Activated T-helper 2 cell treated with anti-CD3 and anti-CD28 coated beads, Interferon-gamma antibody, Interleukin-2, Interleukin-4, amounts not matched to agents 10 μg/mL and 5 μg/mL and 100 μg/mL, durations not matched to agents 14 hours and 24 hours and 36 hours (primary cell): ENCODE measurements at regions not wholly inside any gene's neighbourhood (a gene's known extent, or its start where the extent isn't known, plus 50 kb on each side); places are given as distances from the start of the nearest gene placed in this dataset.

Experiments used
- DNase-seq: peaks from one replicate; pipeline ENCODE4 v3.0.0; 2021; ENCODE audit warnings: low spot score
- H3K27ac Mint-ChIP-seq: one replicate; pipeline ENCODE4 v1.8.0; 2021; ENCODE audit warnings: mixed read lengths
- H3K27me3 Mint-ChIP-seq: one replicate; pipeline ENCODE4 v1.8.0; 2021; ENCODE audit warnings: low read depth, mixed read lengths
- H3K36me3 Mint-ChIP-seq: one replicate; pipeline ENCODE4 v1.8.0; 2021; ENCODE audit warnings: low read depth, mixed read lengths
- H3K4me1 Mint-ChIP-seq: one replicate; pipeline ENCODE4 v1.8.0; 2021; ENCODE audit warnings: low read depth, mixed read lengths
- H3K4me3 Mint-ChIP-seq: one replicate; pipeline ENCODE4 v1.8.0; 2021; ENCODE audit warnings: low read depth, mild to moderate bottlenecking, moderate library complexity, mixed read lengths
- H3K9me3 Mint-ChIP-seq: one replicate; pipeline ENCODE4 v1.8.0; 2021; ENCODE audit warnings: mixed read lengths
- intact Hi-C: fragments of 100-400 bp; cut with micrococcal nuclease; formaldehyde crosslinking; loops from one replicate; pipeline ENCODE4 v1.15.1; 2023

- no peak for DNase-seq
- no peaks in the 10 kb centered on the region for H3K4me1 Mint-ChIP-seq
- H3K27ac Mint-ChIP-seq = no peak overlapping the region
- H3K36me3 Mint-ChIP-seq = no peaks in the 10 kb centered on the region
- H3K4me3 Mint-ChIP-seq = no peak overlapping the region
- H3K9me3 Mint-ChIP-seq = peaks cover 3% of the 10 kb centered on the region
- intact Hi-C loops = no loop called here
- H3K27me3 Mint-ChIP-seq = no peaks in the 10 kb centered on the region
Observed at GRCh38 chr10:108688314-108688713, 1235.0 kb downstream of the XPNPEP1 start.

- no peak overlapping the region for H3K4me3 Mint-ChIP-seq
- no peaks in the 10 kb centered on the region for H3K4me1 Mint-ChIP-seq
- H3K27me3 Mint-ChIP-seq = no peaks in the 10 kb centered on the region
- H3K27ac Mint-ChIP-seq = no peak overlapping the region
- no peak for DNase-seq
- peaks cover 3% of the 10 kb centered on the region for H3K9me3 Mint-ChIP-seq
- intact Hi-C loops = no loop called here
- H3K36me3 Mint-ChIP-seq = no peaks in the 10 kb centered on the region
Observed at GRCh38 chr10:108685863-108686531, 1237.3 kb downstream of the XPNPEP1 start.

DNA sequence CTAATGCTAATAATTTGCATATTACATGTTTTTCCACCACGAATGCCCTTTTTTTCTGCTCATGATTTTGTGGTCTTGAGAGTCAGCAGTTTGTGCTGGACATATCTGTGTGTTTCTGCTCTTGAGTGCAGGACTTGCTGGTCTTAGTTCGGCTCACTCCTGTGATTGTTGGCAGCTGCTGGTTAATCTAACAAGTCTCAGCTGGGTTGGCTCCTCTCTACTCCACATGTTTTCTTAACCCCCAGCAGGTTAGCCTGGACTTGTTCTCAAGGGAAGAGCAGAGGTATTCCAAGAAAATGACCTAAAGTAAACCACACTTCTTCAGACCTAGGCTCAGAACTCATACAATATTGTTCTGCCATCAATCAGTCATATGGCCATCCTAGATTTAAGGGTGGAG, 1238.9 kb downstream of the XPNPEP1 start:
- Mint-ChIP-seq H3K4me3 (no peak overlapping the region), H3K27me3 (no peaks in the 10 kb centered on the region), H3K27ac (no peak overlapping the region), H3K9me3 (peaks cover 3% of the 10 kb centered on the region), H3K4me1 (no peaks in the 10 kb centered on the region), H3K36me3 (no peaks in the 10 kb centered on the region)
- no peak for DNase-seq
- intact Hi-C loops = no loop called here

DNA sequence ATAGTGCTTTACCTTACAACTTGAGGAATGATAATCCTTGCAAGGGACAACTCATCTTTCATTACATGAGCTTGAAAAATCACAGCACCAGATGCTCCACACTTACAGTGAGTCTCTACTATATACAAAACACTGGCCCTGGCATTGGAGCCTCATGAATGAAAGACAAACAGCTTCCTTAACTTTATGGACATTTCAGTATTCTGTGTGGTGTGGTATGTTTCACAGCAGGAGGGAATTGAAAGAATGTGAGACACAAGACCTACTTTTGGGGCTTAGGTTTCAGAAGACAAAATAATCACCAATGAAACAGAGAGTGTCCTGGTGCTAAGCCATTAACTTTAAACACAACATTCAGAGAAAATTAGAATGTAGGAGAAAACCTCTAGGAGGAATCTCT, 1249.6 kb downstream of the XPNPEP1 start:
- DNase-seq = no peak
- no peak overlapping the region for H3K4me3 Mint-ChIP-seq
- H3K27me3 Mint-ChIP-seq = no peaks in the 10 kb centered on the region
- H3K36me3 Mint-ChIP-seq = no peaks in the 10 kb centered on the region
- no peaks in the 10 kb centered on the region for H3K4me1 Mint-ChIP-seq
- H3K27ac Mint-ChIP-seq = no peak overlapping the region
- H3K9me3 Mint-ChIP-seq = peaks cover 6% of the 10 kb centered on the region
- intact Hi-C loops = no loop called here

DNA sequence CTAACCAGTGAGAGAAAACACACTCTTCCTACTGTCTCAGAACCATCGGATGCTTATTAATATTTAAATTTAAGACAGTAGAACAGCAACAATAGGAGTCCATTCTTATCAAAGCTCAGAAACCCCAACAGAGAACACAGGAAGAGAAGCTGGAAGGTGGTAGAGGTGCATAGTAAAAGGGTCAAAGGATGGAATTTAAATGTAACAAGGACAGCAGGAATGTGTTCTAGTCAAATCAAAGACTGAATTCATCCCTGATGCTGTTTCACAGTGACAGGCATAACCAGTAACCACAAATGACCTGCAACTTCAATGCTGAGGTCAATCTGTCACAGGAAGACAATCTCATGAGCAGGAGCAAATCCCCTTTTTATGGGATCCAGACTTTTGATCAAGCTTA, 1259.7 kb downstream of the XPNPEP1 start:
- Mint-ChIP-seq H3K27ac (no peak overlapping the region), H3K36me3 (no peaks in the 10 kb centered on the region), H3K4me3 (no peak overlapping the region), H3K9me3 (peaks cover 5% of the 10 kb centered on the region), H3K4me1 (no peaks in the 10 kb centered on the region), H3K27me3 (no peaks in the 10 kb centered on the region)
- intact Hi-C loops = no loop called here
- DNase-seq = no peak

GRCh38 chr10:108662975-108663374, 1260.3 kb downstream of the XPNPEP1 start:
- Mint-ChIP-seq H3K4me1 (no peaks in the 10 kb centered on the region), H3K4me3 (no peak overlapping the region), H3K27ac (no peak overlapping the region), H3K27me3 (no peaks in the 10 kb centered on the region), H3K9me3 (peaks cover 6% of the 10 kb centered on the region), H3K36me3 (no peaks in the 10 kb centered on the region)
- intact Hi-C loops = no loop called here
- no peak for DNase-seq

GRCh38 chr10:108655057-108655456, 1268.3 kb downstream of the XPNPEP1 start:
- Mint-ChIP-seq H3K27me3 (no peaks in the 10 kb centered on the region), H3K36me3 (no peaks in the 10 kb centered on the region), H3K9me3 (peaks cover 21% of the 10 kb centered on the region), H3K27ac (no peak overlapping the region), H3K4me3 (no peak overlapping the region), H3K4me1 (no peaks in the 10 kb centered on the region)
- no peak for DNase-seq
- intact Hi-C loops = no loop called here

GRCh38 chr10:108653531-108653930, 1269.8 kb downstream of the XPNPEP1 start:
- intact Hi-C loops = no loop called here
- no peak overlapping the region for H3K4me3 Mint-ChIP-seq
- no peak for DNase-seq
- H3K27me3 Mint-ChIP-seq = no peaks in the 10 kb centered on the region
- no peaks in the 10 kb centered on the region for H3K4me1 Mint-ChIP-seq
- H3K27ac Mint-ChIP-seq = no peak overlapping the region
- H3K9me3 Mint-ChIP-seq = peaks cover 15% of the 10 kb centered on the region
- H3K36me3 Mint-ChIP-seq = no peaks in the 10 kb centered on the region

DNA sequence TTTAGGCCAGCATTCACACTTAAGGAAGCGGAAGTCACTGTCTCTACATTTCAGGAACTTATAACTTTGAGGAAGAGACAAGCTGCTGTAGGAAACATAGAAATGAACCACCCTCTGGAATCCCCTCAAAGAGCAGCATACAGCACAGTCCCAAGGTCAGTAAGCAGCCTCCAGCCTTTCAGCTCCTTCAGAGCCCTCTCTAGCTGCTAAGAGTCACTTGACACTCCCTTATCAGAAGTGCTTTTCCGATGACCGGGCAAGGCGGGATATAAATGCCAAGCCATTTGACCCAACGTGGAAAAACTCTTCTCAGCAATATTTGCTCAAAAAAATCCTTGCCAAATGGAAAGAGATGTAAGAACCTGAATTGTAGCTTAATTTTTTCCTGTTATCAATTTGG, 1284.3 kb downstream of the XPNPEP1 start:
- Mint-ChIP-seq H3K4me3 (no peak overlapping the region), H3K36me3 (no peaks in the 10 kb centered on the region), H3K9me3 (peaks cover 10% of the 10 kb centered on the region), H3K27me3 (no peaks in the 10 kb centered on the region), H3K27ac (no peak overlapping the region), H3K4me1 (no peaks in the 10 kb centered on the region)
- no peak for DNase-seq
- intact Hi-C loops = no loop called here

DNA sequence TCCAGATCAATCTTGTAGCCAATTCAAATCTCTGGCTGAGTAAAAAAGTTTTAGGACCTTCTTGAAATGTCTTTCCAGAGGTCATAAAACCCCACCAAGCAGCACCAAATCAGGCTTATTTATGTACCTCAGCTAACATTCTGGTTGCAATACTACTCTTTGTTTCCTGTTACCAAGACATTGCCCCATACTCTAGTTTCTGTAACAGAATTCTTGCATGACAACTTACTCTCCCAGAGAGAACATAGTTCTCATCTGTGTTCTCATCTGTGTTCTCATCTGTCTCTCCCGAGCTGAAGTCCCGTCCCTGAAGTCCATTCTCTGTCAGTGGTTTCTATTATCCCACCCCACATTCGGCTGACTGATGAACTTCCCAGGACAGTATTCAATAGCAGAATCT, 1285.1 kb downstream of the XPNPEP1 start:
- Mint-ChIP-seq H3K4me3 (no peak overlapping the region), H3K36me3 (no peaks in the 10 kb centered on the region), H3K9me3 (peaks cover 6% of the 10 kb centered on the region), H3K4me1 (no peaks in the 10 kb centered on the region), H3K27ac (no peak overlapping the region), H3K27me3 (no peaks in the 10 kb centered on the region)
- intact Hi-C loops = no loop called here
- DNase-seq = no peak

DNA sequence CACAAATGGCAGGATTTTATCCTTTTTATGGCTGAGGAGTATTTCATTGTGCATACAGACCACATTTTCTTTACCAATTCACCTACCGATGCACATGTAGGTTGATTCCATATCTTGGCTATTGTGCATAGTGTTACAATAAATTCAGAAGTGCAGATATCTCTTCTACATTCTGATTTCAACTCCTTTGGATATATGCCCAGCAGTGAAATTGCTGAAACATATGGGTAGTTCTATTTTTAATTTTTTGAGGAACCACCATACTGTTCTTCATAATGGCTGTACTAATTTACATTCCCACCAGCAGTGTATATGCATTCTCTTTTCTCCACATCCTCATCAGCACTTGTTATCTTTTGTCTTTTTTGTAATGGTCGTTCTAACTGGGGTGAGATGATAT, 1290.3 kb downstream of the XPNPEP1 start:
- Mint-ChIP-seq H3K4me3 (no peak overlapping the region), H3K27me3 (no peaks in the 10 kb centered on the region), H3K9me3 (peaks cover 7% of the 10 kb centered on the region), H3K36me3 (no peaks in the 10 kb centered on the region), H3K4me1 (no peaks in the 10 kb centered on the region), H3K27ac (no peak overlapping the region)
- no peak for DNase-seq
- intact Hi-C loops = no loop called here

GRCh38 chr10:108632144-108632543, 1291.2 kb downstream of the XPNPEP1 start:
- Mint-ChIP-seq H3K4me1 (no peaks in the 10 kb centered on the region), H3K4me3 (no peak overlapping the region), H3K27me3 (no peaks in the 10 kb centered on the region), H3K27ac (no peak overlapping the region), H3K9me3 (peaks cover 6% of the 10 kb centered on the region), H3K36me3 (no peaks in the 10 kb centered on the region)
- DNase-seq = no peak
- intact Hi-C loops = no loop called here

DNA sequence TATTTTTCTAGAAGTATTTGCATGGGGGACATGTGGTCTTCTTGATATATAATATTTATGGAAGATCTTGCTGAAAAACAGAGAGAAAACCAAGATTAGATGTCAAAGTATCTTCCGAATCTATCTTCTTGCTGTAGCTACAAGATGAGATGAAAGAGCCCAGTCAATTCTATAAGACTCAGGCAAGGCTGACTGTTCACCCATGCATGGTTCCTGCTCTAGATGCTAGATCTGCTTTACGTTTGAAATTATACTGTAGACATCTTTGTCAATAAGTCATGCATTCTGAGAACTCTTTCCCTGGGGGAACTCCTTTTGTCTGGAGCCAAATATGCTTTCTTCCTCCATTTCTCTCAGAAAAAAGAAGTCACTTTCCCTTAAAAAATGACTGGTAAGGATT, 1292.0 kb downstream of the XPNPEP1 start:
- no peaks in the 10 kb centered on the region for H3K4me1 Mint-ChIP-seq
- intact Hi-C loops = no loop called here
- DNase-seq = no peak

GRCh38 chr10:108629834-108630233, 1293.5 kb downstream of the XPNPEP1 start:
- H3K27ac Mint-ChIP-seq = no peak overlapping the region
- no peaks in the 10 kb centered on the region for H3K36me3 Mint-ChIP-seq
- H3K4me3 Mint-ChIP-seq = no peak overlapping the region
- H3K27me3 Mint-ChIP-seq = no peaks in the 10 kb centered on the region
- no peak for DNase-seq
- peaks cover 4% of the 10 kb centered on the region for H3K9me3 Mint-ChIP-seq
- intact Hi-C loops = no loop called here
- H3K4me1 Mint-ChIP-seq = no peaks in the 10 kb centered on the region

More for the DNA sequence above, 1292.0 kb downstream of the XPNPEP1 start:
- no peaks in the 10 kb centered on the region for H3K36me3 Mint-ChIP-seq
- no peak overlapping the region for H3K4me3 Mint-ChIP-seq
- H3K27ac Mint-ChIP-seq = no peak overlapping the region
- no peaks in the 10 kb centered on the region for H3K27me3 Mint-ChIP-seq
- peaks cover 4% of the 10 kb centered on the region for H3K9me3 Mint-ChIP-seq
